GM12892 (cell line): ENCODE measurements at regions not wholly inside any gene's neighbourhood (a gene's known extent, or its start where the extent isn't known, plus 50 kb on each side); places are given as distances from the start of the nearest gene placed in this dataset.

Experiments
- POLR2A ChIP-seq: IDR thresholded peaks from 2 replicates; pipeline ENCODE4 v1.6.1; 2011; ENCODE audit warnings: low read depth, low read length, control low read depth
- POLR2AphosphoS5 ChIP-seq: IDR thresholded peaks from 2 replicates; pipeline ENCODE4 v1.6.1; 2011; ENCODE audit warnings: low read depth, low read length, control low read depth
- TAF1 ChIP-seq: IDR thresholded peaks from 2 replicates; pipeline ENCODE4 v1.6.1; 2011; ENCODE audit warnings: low read depth, mild to moderate bottlenecking, control low read depth, low read length, borderline replicate concordance

GRCh38 chr9:81082221-81082620 lies 607.1 kb downstream of the TLE1 start:
- TF ChIP-seq POLR2AphosphoS5 (no peak), TAF1 (no peak), POLR2A (no peak)
